OCI-LY7 (cell line): ENCODE measurements at regions not wholly inside any gene's neighbourhood (a gene's known extent, or its start where the extent isn't known, plus 50 kb on each side); places are given as distances from the start of the nearest gene placed in this dataset.

ENCODE experiments used
- BruUV-seq: library from RNA; stranded (reverse); fragments of 400-500 nt; replicated peaks from 2 replicates; lab custom pipeline; 2021; lab: Mats Ljungman, UMichigan
- CTCF ChIA-PET: fragments of 300-600 bp; sonication (Branson Sonifier 250); formaldehyde crosslinking; loops from one replicate; lab custom pipeline; 2022; ENCODE audit warnings: antibody characterized with exemption; ENCODE audit not compliant: unreplicated experiment; lab: Charles Lee
- POLR2A ChIA-PET: fragments of 300-600 bp; sonication (Branson Sonifier 250); formaldehyde crosslinking; loops from one replicate; lab custom pipeline; 2022; ENCODE audit warnings: antibody characterized with exemption; lab: Charles Lee
- DNase-seq: peaks from one replicate; pipeline ENCODE4 v3.0.0-alpha.2; 2015; ENCODE audit warnings: low spot score
- H2AFZ ChIP-seq: fragments of 200-600 bp; sonication (generic), shearing (Covaris generic); 2 replicates; pipeline ENCODE4 v1.6.1; 2014; ENCODE audit warnings: mild to moderate bottlenecking, antibody characterized with exemption, low read length, moderate library complexity
- H3K27ac ChIP-seq: fragments of 200-600 bp; sonication (generic); 2 replicates; pipeline ENCODE4 v1.5.1; 2014; ENCODE audit warnings: mixed run types, low read depth, mild to moderate bottlenecking, moderate library complexity, low read length, inconsistent platforms; ENCODE audit not compliant: poor library complexity, severe bottlenecking
- H3K36me3 ChIP-seq: fragments of 200-600 bp; sonication (generic); 2 replicates; pipeline ENCODE4 v1.6.1; 2014; ENCODE audit warnings: mild to moderate bottlenecking, antibody characterized with exemption, low read length, moderate library complexity, mixed read lengths; ENCODE audit not compliant: insufficient read depth
- H3K4me1 ChIP-seq: fragments of 200-600 bp; sonication (generic); 2 replicates; pipeline ENCODE4 v1.5.1; 2014; ENCODE audit warnings: mild to moderate bottlenecking, low read length; ENCODE audit not compliant: insufficient read depth, poor library complexity, severe bottlenecking
- H3K4me2 ChIP-seq: fragments of 200-600 bp; sonication (generic); 2 replicates; pipeline ENCODE4 v1.6.1; 2014; ENCODE audit warnings: mild to moderate bottlenecking, low read length
- H3K4me3 ChIP-seq: fragments of 200-600 bp; sonication (generic); 2 replicates; pipeline ENCODE4 v1.5.1; 2014; ENCODE audit warnings: mild to moderate bottlenecking, low read depth, low read length; ENCODE audit not compliant: poor library complexity, severe bottlenecking
- H3K79me2 ChIP-seq: fragments of 200-600 bp; sonication (generic); 2 replicates; pipeline ENCODE4 v1.6.1; 2016; ENCODE audit warnings: low read depth, mild to moderate bottlenecking, low read length, moderate library complexity, mixed read lengths; ENCODE audit not compliant: insufficient read depth
- H3K9me2 ChIP-seq: fragments of 200-600 bp; sonication (generic); 2 replicates; pipeline ENCODE4 v1.6.1; 2016; ENCODE audit warnings: mild to moderate bottlenecking, low read length, mixed read lengths; ENCODE audit not compliant: insufficient read depth
- H3K9me3 ChIP-seq: fragments of 200-600 bp; sonication (generic); 2 replicates; pipeline ENCODE4 v1.6.1; 2014; ENCODE audit warnings: mild to moderate bottlenecking, mixed run types, low read length, mixed read lengths
- H4K20me1 ChIP-seq: fragments of 200-600 bp; sonication (generic); 2 replicates; pipeline ENCODE4 v1.6.1; 2014; ENCODE audit warnings: mild to moderate bottlenecking, antibody characterized with exemption, low read length, moderate library complexity, mixed read lengths; ENCODE audit not compliant: insufficient read depth
- EZH2phosphoT487 ChIP-seq: fragments of 200-600 bp; sonication (generic); IDR thresholded peaks from 2 replicates; pipeline ENCODE4 v1.6.1; 2018; ENCODE audit warnings: low read depth, borderline replicate concordance, mild to moderate bottlenecking, mixed run types, antibody characterized with exemption, low read length, moderate library complexity, mixed read lengths
- intact Hi-C: fragments of 100-400 bp; cut with micrococcal nuclease; formaldehyde crosslinking; loops from one replicate; pipeline ENCODE4 v1.10.0; 2022; ENCODE audit not compliant: unreplicated experiment
- TF ChIP-seq, protein P1 (sequence below): fragments of 200-600 bp; sonication (generic); conservative IDR thresholded peaks from 2 replicates; pipeline ENCODE4 v1.5.1; 2014; ENCODE audit warnings: mild to moderate bottlenecking, antibody characterized with exemption, low read length, moderate library complexity, mixed read lengths

DNA sequence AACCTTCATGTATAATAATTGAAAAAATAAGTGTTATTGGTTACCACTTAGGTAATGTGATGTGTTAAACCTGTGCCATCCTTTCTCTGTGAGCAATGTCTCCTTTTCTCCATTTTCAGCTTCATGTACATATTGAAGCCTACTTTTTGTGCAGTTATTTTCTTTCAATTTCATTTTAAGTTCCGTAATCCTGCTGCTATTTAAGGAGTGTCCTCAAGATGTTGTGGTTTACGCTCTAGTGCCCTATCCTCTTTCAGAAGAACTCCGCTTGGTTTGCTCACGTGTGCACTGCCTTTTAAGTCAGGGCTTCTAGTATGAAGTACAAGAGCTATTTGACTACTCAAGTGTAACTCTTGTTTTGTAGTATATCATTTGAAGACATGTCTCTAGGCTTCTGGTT, 2253.2 kb upstream of the TENM3 start:
- peak overlapping the region; percentile 62 for H2AFZ ChIP-seq
- intact Hi-C loops: loop anchor here (5.0 kb wide), 1 partner anchor 167 kb away; no protein-coding TSS in a partner anchor
- peaks cover 29% of the 10 kb centered on the region for H3K4me1 ChIP-seq
- ChIA-PET POLR2A (interaction anchor here (0.7 to 2.1 kb wide), 5 partner anchors 11 to 45 kb away, joined by 3 to 14 read pairs (median 4); no protein-coding TSS in a partner anchor), CTCF (no interaction called here)
- peak overlapping the region; percentile 71 for H3K4me2 ChIP-seq
- H4K20me1 ChIP-seq: no peaks in the 10 kb centered on the region
- TF ChIP-seq, protein P1, sequence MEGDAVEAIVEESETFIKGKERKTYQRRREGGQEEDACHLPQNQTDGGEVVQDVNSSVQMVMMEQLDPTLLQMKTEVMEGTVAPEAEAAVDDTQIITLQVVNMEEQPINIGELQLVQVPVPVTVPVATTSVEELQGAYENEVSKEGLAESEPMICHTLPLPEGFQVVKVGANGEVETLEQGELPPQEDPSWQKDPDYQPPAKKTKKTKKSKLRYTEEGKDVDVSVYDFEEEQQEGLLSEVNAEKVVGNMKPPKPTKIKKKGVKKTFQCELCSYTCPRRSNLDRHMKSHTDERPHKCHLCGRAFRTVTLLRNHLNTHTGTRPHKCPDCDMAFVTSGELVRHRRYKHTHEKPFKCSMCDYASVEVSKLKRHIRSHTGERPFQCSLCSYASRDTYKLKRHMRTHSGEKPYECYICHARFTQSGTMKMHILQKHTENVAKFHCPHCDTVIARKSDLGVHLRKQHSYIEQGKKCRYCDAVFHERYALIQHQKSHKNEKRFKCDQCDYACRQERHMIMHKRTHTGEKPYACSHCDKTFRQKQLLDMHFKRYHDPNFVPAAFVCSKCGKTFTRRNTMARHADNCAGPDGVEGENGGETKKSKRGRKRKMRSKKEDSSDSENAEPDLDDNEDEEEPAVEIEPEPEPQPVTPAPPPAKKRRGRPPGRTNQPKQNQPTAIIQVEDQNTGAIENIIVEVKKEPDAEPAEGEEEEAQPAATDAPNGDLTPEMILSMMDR: no peak
- no peak for TF ChIP-seq EZH2phosphoT487
- peaks cover 4% of the 10 kb centered on the region; the same call in 1 of the 2 replicates for H3K36me3 ChIP-seq
- H3K9me3 ChIP-seq: peaks cover 10% of the 10 kb centered on the region; the same call in 1 of the 2 replicates
- no TSS peak for BruUV-seq
- no peaks in the 10 kb centered on the region for H3K79me2 ChIP-seq
- peak overlapping the region; percentile 25 for H3K4me3 ChIP-seq
- peak overlapping the region; percentile 88 for H3K27ac ChIP-seq
- DNase-seq: peak; percentile 98
- no peaks in the 10 kb centered on the region for H3K9me2 ChIP-seq

DNA sequence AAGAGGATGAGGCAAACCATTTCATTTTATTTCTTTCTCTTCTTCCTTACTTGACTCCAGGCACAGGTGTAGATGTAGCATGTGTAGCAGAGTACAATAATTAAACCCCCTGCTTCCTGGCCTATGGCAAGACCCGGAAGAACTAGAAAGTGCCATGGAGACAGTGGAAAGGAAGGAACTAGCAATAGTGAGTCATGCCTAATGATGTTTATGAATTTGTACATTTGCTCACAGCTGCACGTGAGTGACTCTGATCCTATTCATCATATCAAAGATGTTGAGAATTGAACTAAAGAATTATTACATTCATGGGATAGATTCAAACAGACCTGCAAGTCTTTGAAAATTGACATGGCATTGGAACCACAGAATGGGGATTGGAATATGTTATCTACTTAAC, 2233.9 kb upstream of the TENM3 start:
- Histone ChIP-seq H3K4me1 (no peaks in the 10 kb centered on the region), H3K36me3 (no peaks in the 10 kb centered on the region), H3K4me3 (no peak overlapping the region), H3K9me2 (no peaks in the 10 kb centered on the region), H3K79me2 (no peaks in the 10 kb centered on the region), H4K20me1 (no peaks in the 10 kb centered on the region), H3K4me2 (no peak overlapping the region), H3K27ac (no peak overlapping the region), H2AFZ (no peak overlapping the region), H3K9me3 (no peaks in the 10 kb centered on the region; the same call in 1 of the 2 replicates)
- POLR2A ChIA-PET: no interaction called here
- no peak for DNase-seq
- no peak for TF ChIP-seq EZH2phosphoT487
- TF ChIP-seq, protein P1: no peak
- CTCF ChIA-PET: no interaction called here
- no TSS peak for BruUV-seq
- intact Hi-C loops: no loop called here

DNA sequence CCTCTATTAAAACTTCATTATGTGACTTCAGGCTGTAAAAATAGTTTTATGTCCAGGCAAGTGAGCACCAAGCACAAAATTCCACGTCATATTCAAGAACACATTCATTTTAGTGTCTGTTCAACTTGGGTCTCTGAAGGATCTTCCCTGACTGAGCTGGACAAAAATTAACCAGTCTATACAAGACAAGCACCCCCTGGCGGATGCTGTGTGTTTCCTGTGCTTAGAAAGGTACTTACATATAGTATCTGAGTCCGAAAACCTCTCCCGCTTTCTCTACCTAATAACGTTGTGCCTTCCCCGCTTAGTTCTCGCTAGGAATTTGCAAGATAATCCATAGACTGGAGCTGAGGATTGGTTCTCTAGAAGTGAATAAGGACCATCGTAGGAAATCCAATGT, 2214.5 kb upstream of the TENM3 start:
- Histone ChIP-seq H3K4me1 (no peaks in the 10 kb centered on the region), H3K27ac (no peak overlapping the region), H3K9me2 (no peaks in the 10 kb centered on the region), H2AFZ (no peak overlapping the region), H4K20me1 (no peaks in the 10 kb centered on the region), H3K79me2 (no peaks in the 10 kb centered on the region), H3K4me2 (no peak overlapping the region), H3K4me3 (no peak overlapping the region), H3K9me3 (no peaks in the 10 kb centered on the region), H3K36me3 (no peaks in the 10 kb centered on the region)
- no peak for TF ChIP-seq EZH2phosphoT487
- TF ChIP-seq, protein P1: peak; percentile 81
- POLR2A ChIA-PET: no interaction called here
- no TSS peak for BruUV-seq
- intact Hi-C loops: loop anchor here (1.0 to 5.0 kb wide), 2 partner anchors 71 to 161 kb away; no protein-coding TSS in a partner anchor
- peak; percentile 84 for DNase-seq
- CTCF ChIA-PET: interaction anchor here (2.0 kb wide), 1 partner anchor 161 kb away, joined by 6 read pairs; no protein-coding TSS in a partner anchor
